ENCODE measurements at regions not wholly inside any gene's neighbourhood (a gene's known extent, or its start where the extent isn't known, plus 50 kb on each side); places are given as distances from the start of the nearest gene placed in this dataset.

GRCh38 chr12:126752021-126752420 is 1514.9 kb upstream of the TMEM132C start:
- Histone ChIP-seq H3K79me2 (ENCODE audit: control insufficient read depth, insufficient read depth, low read length) (no peaks in the 10 kb centered on the region), H3K4me1 (ENCODE audit: control insufficient read depth, insufficient read depth, low read length) (no peaks in the 10 kb centered on the region), H3K4me3 (no peak overlapping the region), H3K4me2 (ENCODE audit: control insufficient read depth, insufficient read depth) (no peak overlapping the region), H3K27me3 (replicated peaks in 1 of 2; ENCODE audit: control insufficient read depth in 2 of 2, insufficient read depth in 2 of 2, low read length in 1 of 2) (no peaks in the 10 kb centered on the region), H3K27ac (ENCODE audit: control insufficient read depth, insufficient read depth) (no peak overlapping the region), H3K36me3 (ENCODE audit: control insufficient read depth in 2 of 2, insufficient read depth in 2 of 2, low read length in 1 of 2) (no peaks in the 10 kb centered on the region), H4K20me1 (ENCODE audit: control insufficient read depth, insufficient read depth) (no peaks in the 10 kb centered on the region), H2AFZ (ENCODE audit: control insufficient read depth, low read depth, low read length) (no peak overlapping the region), H3K9me3 (replicated peaks; ENCODE audit: control insufficient read depth, insufficient read depth, low read length) (no peaks in the 10 kb centered on the region), H3K9ac (ENCODE audit: control insufficient read depth, insufficient read depth, low read length) (no peak overlapping the region)
- intact Hi-C loops (cut with micrococcal nuclease; ENCODE audit: unreplicated experiment) (no loop called here), in situ Hi-C loops (cut with MboI) (no loop called here)
- DNase-seq (ENCODE audit: low read depth, low spot score), result no peak
- no peak for TF ChIP-seq BHLHE40 (IDR thresholded peaks at IDR 0.05; ENCODE audit: borderline replicate concordance in 1 of 2, low read depth in 2 of 2, low read length in 1 of 2)
- TF ChIP-seq DPF2 (IDR thresholded peaks at IDR 0.05), result no peak
- no peak for TF ChIP-seq HDAC6 (IDR thresholded peaks at IDR 0.05; ENCODE audit: unreplicated experiment)
- no peak for TF ChIP-seq TBL1XR1 (IDR thresholded peaks at IDR 0.05; ENCODE audit: low read depth, low read length)
- no peak for TF ChIP-seq MLLT1 (IDR thresholded peaks at IDR 0.05)
- TF ChIP-seq STAT3 (IDR thresholded peaks at IDR 0.05; ENCODE audit: low read depth, low read length), result no peak
- no peak for TF ChIP-seq POLR2AphosphoS5 (IDR thresholded peaks at IDR 0.05; ENCODE audit: low read length)
- TF ChIP-seq SRF (IDR thresholded peaks at IDR 0.05; ENCODE audit: low read depth in 2 of 2, low read length in 2 of 2), result no peak
- no peak for TF ChIP-seq HDAC2 (IDR thresholded peaks at IDR 0.05)
- TF ChIP-seq EP300 (IDR thresholded peaks at IDR 0.05; ENCODE audit: borderline replicate concordance in 1 of 2, control insufficient read depth in 1 of 2, low read depth in 2 of 2, low read length in 2 of 2), result no peak
- TF ChIP-seq FOXK2 (IDR thresholded peaks at IDR 0.05), result no peak
- TF ChIP-seq BACH1 (IDR thresholded peaks at IDR 0.05; ENCODE audit: borderline replicate concordance), result no peak
- no peak for TF ChIP-seq SIX5 (IDR thresholded peaks at IDR 0.05; ENCODE audit: low read depth, low read length, severe bottlenecking)
- TF ChIP-seq, protein P1, sequence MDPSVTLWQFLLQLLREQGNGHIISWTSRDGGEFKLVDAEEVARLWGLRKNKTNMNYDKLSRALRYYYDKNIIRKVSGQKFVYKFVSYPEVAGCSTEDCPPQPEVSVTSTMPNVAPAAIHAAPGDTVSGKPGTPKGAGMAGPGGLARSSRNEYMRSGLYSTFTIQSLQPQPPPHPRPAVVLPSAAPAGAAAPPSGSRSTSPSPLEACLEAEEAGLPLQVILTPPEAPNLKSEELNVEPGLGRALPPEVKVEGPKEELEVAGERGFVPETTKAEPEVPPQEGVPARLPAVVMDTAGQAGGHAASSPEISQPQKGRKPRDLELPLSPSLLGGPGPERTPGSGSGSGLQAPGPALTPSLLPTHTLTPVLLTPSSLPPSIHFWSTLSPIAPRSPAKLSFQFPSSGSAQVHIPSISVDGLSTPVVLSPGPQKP (IDR thresholded peaks at IDR 0.05; ENCODE audit: low read depth, low read length), result no peak
- no peak for TF ChIP-seq ZZZ3 (IDR thresholded peaks at IDR 0.05; ENCODE audit: control insufficient read depth, insufficient read length, low read depth)
- no peak for TF ChIP-seq ZNF622 (IDR thresholded peaks at IDR 0.05)
- SMC1A ChIA-PET (ENCODE audit: uncharacterized antibody, unreplicated experiment), result no interaction called here
- no TSS peak for BruUV-seq (replicated peaks)
- RAD21 ChIA-PET (ENCODE audit: unreplicated experiment), result no interaction called here
- POLR2A ChIA-PET, result no interaction called here
- ATAC-seq, result no peak
- CTCF ChIA-PET, result no interaction called here
- no peak for FAIRE-seq
- WGBS (ENCODE audit: insufficient coverage, insufficient replicate concordance, low lambda C conversion rate, missing lambda C conversion rate), result 77% methylated on average over 4 of the region's 4 CpGs
